Stimulated activated CD4-positive, alpha-beta T cell treated with anti-CD3 and anti-CD28 coated beads, Interleukin-1b, Interleukin-23, amount 100 ng/mL, for 1 hour (primary cell): ENCODE measurements at regions not wholly inside any gene's neighbourhood (a gene's known extent, or its start where the extent isn't known, plus 50 kb on each side); places are given as distances from the start of the nearest gene placed in this dataset.

Experiments used
- DNase-seq, 2 donors: peaks; one replicate each; pipeline ENCODE4 v3.0.0-alpha.2; 2020; ENCODE audit warnings: low read depth in 2 of 2

- no peak for DNase-seq
These were observed 278.2 kb upstream of the CXXC4 start for GRCh38 chr4:104772849-104773248.

- DNase-seq = no peak
These were observed 300.7 kb upstream of the CXXC4 start for GRCh38 chr4:104795264-104795939.

- DNase-seq = no peak
These were observed 317.0 kb upstream of the CXXC4 start for GRCh38 chr4:104811727-104812126.

GRCh38 chr4:104815665-104816064, 321.0 kb upstream of the CXXC4 start:
- DNase-seq = no peak

- no peak for DNase-seq
These were observed 323.9 kb upstream of the CXXC4 start for GRCh38 chr4:104818579-104818978.

- DNase-seq = no peak
These were observed 320.5 kb upstream of the TET2 start for GRCh38 chr4:104826171-104826570.

GRCh38 chr4:104829761-104830160, 316.9 kb upstream of the TET2 start:
- DNase-seq = no peak

GRCh38 chr4:104848597-104849225, 298.0 kb upstream of the TET2 start:
- no peak for DNase-seq

GRCh38 chr4:104859601-104860237, 287.0 kb upstream of the TET2 start:
- no peak for DNase-seq

GRCh38 chr4:104860238-104861123, 286.2 kb upstream of the TET2 start:
- no peak for DNase-seq

GRCh38 chr4:104866809-104867208, 279.9 kb upstream of the TET2 start:
- DNase-seq = no peak

- DNase-seq = no peak
These were observed 278.1 kb upstream of the TET2 start for GRCh38 chr4:104868533-104868932.

GRCh38 chr4:104868958-104869357, 277.7 kb upstream of the TET2 start:
- DNase-seq = no peak

GRCh38 chr4:104869831-104870230, 276.8 kb upstream of the TET2 start:
- no peak for DNase-seq

GRCh38 chr4:104870495-104871233, 276.0 kb upstream of the TET2 start:
- DNase-seq = no peak

GRCh38 chr4:104878936-104879335, 267.7 kb upstream of the TET2 start:
- no peak for DNase-seq

- no peak for DNase-seq
These were observed 267.3 kb upstream of the TET2 start for GRCh38 chr4:104879367-104879766.

GRCh38 chr4:104879854-104880253, 266.8 kb upstream of the TET2 start:
- DNase-seq = no peak

- no peak for DNase-seq
These were observed 265.4 kb upstream of the TET2 start for GRCh38 chr4:104881136-104881886.

- DNase-seq = no peak
These were observed 255.9 kb upstream of the TET2 start for GRCh38 chr4:104890598-104891275.
